Thyroid gland (tissue), 4 donors: ENCODE measurements at regions not wholly inside any gene's neighbourhood (a gene's known extent, or its start where the extent isn't known, plus 50 kb on each side); places are given as distances from the start of the nearest gene placed in this dataset.

Experiments used
- DNase-seq, 2 donors: peaks; one replicate each; pipeline ENCODE4 v3.0.0-alpha.2; 2019
- H3K27ac ChIP-seq, 3 donors: fragments of 200-600 bp; sonication (generic); 1 replicate in 2 of 3; 2 replicates in 1 of 3; pipeline ENCODE4 v1.5.1; 2016 to 2019; ENCODE audit warnings: mild to moderate bottlenecking in 1 of 3, moderate library complexity in 1 of 3
- H3K27me3 ChIP-seq: fragments of 200-600 bp; sonication (generic); one replicate; pipeline ENCODE4 v1.5.1; 2019
- H3K36me3 ChIP-seq, 2 donors: fragments of 200-600 bp; sonication (generic); one replicate each; pipeline ENCODE4 v1.5.1; 2016 to 2019
- H3K4me1 ChIP-seq, 2 donors: fragments of 200-600 bp; sonication (generic); one replicate each; pipeline ENCODE4 v1.5.1; 2017 to 2019
- H3K4me3 ChIP-seq, 3 donors: fragments of 200-600 bp; sonication (generic); replicated peaks in 1 of 3; 1 replicate in 2 of 3; 2 replicates in 1 of 3; pipeline ENCODE4 v1.5.1; 2016; ENCODE audit warnings: mild to moderate bottlenecking in 1 of 3
- H3K9me3 ChIP-seq: fragments of 200-600 bp; sonication (generic); one replicate; pipeline ENCODE4 v1.5.1; 2017
- POLR2A ChIP-seq, 2 donors: fragments of 450-650 bp; IDR thresholded peaks; one replicate each; pipeline ENCODE4 v1.6.1; 2017; ENCODE audit warnings: antibody characterized with exemption in 2 of 2, mild to moderate bottlenecking in 2 of 2, moderate library complexity in 1 of 2
- WGBS, 2 donors: methylation state at CpG; one replicate each; pipeline ENCODE4 v1.1.5; 2017; 5-methylcytosine and 5-hydroxymethylcytosine counted together
- intact Hi-C: fragments of 100-400 bp; cut with DNase I; formaldehyde crosslinking; loops from one replicate; pipeline ENCODE4 v1.15.1; 2023
- TF ChIP-seq, protein P1 (sequence below), 6 experiments: fragments of 200-600 bp in 3 of 6; fragments of 450-650 bp in 3 of 6; sonication (generic) in 3 of 6; IDR thresholded peaks; one replicate each; pipeline ENCODE4 v1.5.1; 2016 to 2019; ENCODE audit warnings: antibody characterized with exemption in 6 of 6, mild to moderate bottlenecking in 2 of 6, inconsistent platforms in 1 of 6, moderate library complexity in 1 of 6

DNA sequence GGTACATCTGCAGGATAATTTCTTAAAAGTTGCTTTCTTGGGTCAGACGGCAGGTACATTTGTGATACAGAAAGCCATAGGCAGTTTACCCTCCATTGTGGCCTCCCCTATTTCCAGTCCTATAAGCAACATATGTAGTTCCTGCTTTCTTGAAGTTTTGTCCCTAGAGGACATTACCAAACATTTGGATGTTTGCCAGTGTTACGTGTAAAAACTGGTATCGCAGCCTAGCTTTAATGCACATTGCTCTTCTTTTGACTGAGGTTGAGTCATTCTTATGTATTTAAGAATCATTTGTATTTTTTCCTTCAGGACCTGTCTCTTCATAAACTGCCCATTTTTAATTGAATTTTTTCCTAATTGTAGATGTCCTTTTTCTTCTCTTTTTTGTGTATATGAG lies 114.3 kb downstream of the DIPK2A start:
- Histone ChIP-seq H3K9me3 (no peaks in the 10 kb centered on the region), H3K4me3 (no peak overlapping the region), H3K27ac (no peak overlapping the region), H3K36me3 (no peaks in the 10 kb centered on the region), H3K27me3 (no peaks in the 10 kb centered on the region), H3K4me1 (no peaks in the 10 kb centered on the region)
- DNase-seq = no peak
- 51 to 59% methylated on average over 3 of the region's 3 CpGs for WGBS, 2 donors
- TF ChIP-seq, protein P1, sequence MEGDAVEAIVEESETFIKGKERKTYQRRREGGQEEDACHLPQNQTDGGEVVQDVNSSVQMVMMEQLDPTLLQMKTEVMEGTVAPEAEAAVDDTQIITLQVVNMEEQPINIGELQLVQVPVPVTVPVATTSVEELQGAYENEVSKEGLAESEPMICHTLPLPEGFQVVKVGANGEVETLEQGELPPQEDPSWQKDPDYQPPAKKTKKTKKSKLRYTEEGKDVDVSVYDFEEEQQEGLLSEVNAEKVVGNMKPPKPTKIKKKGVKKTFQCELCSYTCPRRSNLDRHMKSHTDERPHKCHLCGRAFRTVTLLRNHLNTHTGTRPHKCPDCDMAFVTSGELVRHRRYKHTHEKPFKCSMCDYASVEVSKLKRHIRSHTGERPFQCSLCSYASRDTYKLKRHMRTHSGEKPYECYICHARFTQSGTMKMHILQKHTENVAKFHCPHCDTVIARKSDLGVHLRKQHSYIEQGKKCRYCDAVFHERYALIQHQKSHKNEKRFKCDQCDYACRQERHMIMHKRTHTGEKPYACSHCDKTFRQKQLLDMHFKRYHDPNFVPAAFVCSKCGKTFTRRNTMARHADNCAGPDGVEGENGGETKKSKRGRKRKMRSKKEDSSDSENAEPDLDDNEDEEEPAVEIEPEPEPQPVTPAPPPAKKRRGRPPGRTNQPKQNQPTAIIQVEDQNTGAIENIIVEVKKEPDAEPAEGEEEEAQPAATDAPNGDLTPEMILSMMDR (IDR thresholded peaks at IDR 0.05) = no peak
- intact Hi-C loops = no loop called here

DNA sequence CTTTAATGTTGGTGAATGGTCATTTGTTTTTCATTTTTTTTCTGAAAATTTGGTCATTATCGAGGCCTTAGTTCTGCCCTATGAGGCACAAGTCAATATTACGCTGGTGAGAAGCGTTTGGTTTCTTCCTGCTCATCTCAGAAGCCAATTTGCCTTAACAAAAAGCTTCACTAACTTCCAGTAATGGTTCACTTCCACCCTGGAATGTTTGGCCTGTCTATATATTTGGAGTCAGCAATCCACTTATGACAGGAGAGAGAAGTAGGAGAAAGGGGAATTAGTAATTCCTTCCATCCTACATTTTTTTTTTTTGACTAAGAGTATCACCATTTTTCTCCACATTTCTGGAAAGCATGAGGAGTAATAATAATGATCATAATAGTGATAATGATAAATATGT lies 124.4 kb downstream of the DIPK2A start:
- H3K9me3 ChIP-seq = no peaks in the 10 kb centered on the region
- no peaks in the 10 kb centered on the region for H3K27me3 ChIP-seq
- intact Hi-C loops = no loop called here
- no peak overlapping the region for H3K27ac ChIP-seq
- 44 to 56% methylated on average over 3 of the region's 3 CpGs for WGBS, 2 donors
- no peak overlapping the region for H3K4me3 ChIP-seq
- peaks cover 5 to 16% of the 10 kb centered on the region in 2 donors for H3K4me1 ChIP-seq
- TF ChIP-seq, protein P1 (IDR thresholded peaks at IDR 0.05) = no peak
- no peak for TF ChIP-seq POLR2A (IDR thresholded peaks at IDR 0.05)
- H3K36me3 ChIP-seq = no peaks in the 10 kb centered on the region
- DNase-seq = no peak

DNA sequence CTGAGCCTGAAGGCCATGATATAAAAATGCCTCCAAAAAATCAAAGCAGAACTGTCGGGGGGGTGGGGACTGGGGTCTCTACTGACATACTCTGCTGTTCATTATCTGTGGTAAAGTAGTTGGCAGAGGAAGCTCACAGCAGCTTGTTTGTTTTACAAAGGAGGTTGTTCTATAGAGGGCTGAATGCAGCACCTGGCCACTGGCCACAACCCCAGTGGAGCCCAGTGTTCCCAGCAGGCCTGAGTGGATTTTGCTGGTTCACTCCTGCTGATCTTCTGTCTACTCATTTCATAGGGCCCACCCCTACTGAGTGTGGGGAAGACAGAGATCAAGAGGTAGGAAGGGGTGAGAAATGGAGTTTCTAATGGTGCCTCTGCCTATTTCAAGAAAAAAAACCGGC lies 125.5 kb downstream of the DIPK2A start:
- TF ChIP-seq, protein P1 (IDR thresholded peaks at IDR 0.05) = no peak
- no peak for TF ChIP-seq POLR2A (IDR thresholded peaks at IDR 0.05)
- intact Hi-C loops = no loop called here
- no peak for DNase-seq
- H3K9me3 ChIP-seq = no peaks in the 10 kb centered on the region
- no peak overlapping the region for H3K4me3 ChIP-seq
- no peaks in the 10 kb centered on the region for H3K36me3 ChIP-seq
- H3K27me3 ChIP-seq = no peaks in the 10 kb centered on the region
- 57 to 67% methylated on average over 2 of the region's 2 CpGs for WGBS, 2 donors
- H3K4me1 ChIP-seq = peaks cover 5 to 16% of the 10 kb centered on the region in 2 donors
- H3K27ac ChIP-seq = no peak overlapping the region

DNA sequence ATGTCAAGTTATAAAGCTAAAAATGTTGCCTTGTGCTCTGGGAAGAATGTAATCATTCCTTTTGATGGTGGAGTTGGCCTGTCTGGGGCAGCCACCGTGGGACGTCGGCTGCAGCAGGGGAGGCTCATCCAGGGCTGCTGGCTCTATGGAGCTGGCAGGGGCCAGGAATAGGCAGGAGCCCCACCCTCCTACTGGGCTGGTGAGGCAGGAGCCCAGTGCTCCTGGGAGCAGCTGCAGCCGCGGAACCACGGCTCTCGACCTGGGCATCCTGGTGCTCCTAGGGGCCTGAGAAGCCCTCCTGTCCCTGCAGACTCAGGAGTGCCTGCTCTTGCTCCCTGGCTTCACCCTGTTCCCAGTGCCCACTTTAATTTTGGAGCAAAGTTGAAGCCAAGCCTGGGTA lies 127.1 kb downstream of the DIPK2A start:
- no peak overlapping the region for H3K27ac ChIP-seq
- H3K27me3 ChIP-seq = no peaks in the 10 kb centered on the region
- intact Hi-C loops = no loop called here
- no peaks in the 10 kb centered on the region for H3K36me3 ChIP-seq
- no peak for DNase-seq
- H3K4me1 ChIP-seq = peaks cover 5 to 16% of the 10 kb centered on the region in 2 donors
- WGBS, 2 donors = 93% methylated on average over 3 of the region's 7 CpGs
- TF ChIP-seq POLR2A (IDR thresholded peaks at IDR 0.05) = no peak
- TF ChIP-seq, protein P1 (IDR thresholded peaks at IDR 0.05) = no peak
- no peaks in the 10 kb centered on the region for H3K9me3 ChIP-seq
- no peak overlapping the region for H3K4me3 ChIP-seq

DNA sequence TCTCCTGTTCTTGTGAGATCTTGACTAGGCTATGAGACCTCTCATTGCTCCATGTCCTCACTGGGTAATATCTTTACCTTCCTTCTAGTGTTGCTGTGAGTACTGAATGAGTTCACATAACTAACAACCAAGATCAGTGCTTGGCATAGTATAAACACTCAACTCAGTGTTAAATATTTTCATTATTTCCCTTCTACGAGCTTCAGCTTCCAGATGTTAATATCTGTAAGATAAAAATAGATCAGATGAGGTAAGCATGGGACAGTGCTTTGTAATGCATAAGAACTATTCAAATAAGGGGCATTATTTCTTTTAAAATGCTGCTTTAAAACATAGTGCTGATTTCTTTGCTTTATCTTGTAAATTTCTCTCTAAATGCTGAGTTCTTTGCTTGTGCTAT lies 130.8 kb downstream of the DIPK2A start:
- no peaks in the 10 kb centered on the region for H3K9me3 ChIP-seq
- H3K27me3 ChIP-seq = no peaks in the 10 kb centered on the region
- peaks cover 0 to 2% of the 10 kb centered on the region in 2 donors for H3K4me1 ChIP-seq
- H3K36me3 ChIP-seq = no peaks in the 10 kb centered on the region
- WGBS, 2 donors = 63 to 71% methylated on average over 1 of the region's 1 CpG
- no peak overlapping the region for H3K4me3 ChIP-seq
- TF ChIP-seq, protein P1 (IDR thresholded peaks at IDR 0.05) = no peak
- no peak for TF ChIP-seq POLR2A (IDR thresholded peaks at IDR 0.05)
- intact Hi-C loops = no loop called here
- DNase-seq = no peak
- no peak overlapping the region for H3K27ac ChIP-seq
